SK-N-SH treated with all-trans-retinoic acid at 6 μM for 48 hours (cell line): ENCODE measurements at regions not wholly inside any gene's neighbourhood (a gene's known extent, or its start where the extent isn't known, plus 50 kb on each side); places are given as distances from the start of the nearest gene placed in this dataset.

ENCODE experiments used
- ATAC-seq: fragments of 200-7000 bp; cut with Tn5 transposase; 3 replicates; pipeline ENCODE4 v1.9.1; 2020; ENCODE audit warnings: mild to moderate bottlenecking, moderate library complexity
- CSDC2 ChIP-seq: fragments of 250-450 bp; sonication (Bioruptor Pico); IDR thresholded peaks from 2 replicates; pipeline ENCODE4 v1.5.0; 2020; ENCODE audit warnings: mild to moderate bottlenecking, moderate library complexity
- GLIS3 ChIP-seq: fragments of 250-450 bp; sonication (Bioruptor Pico); IDR thresholded peaks from 2 replicates; pipeline ENCODE4 v1.5.0; 2020; ENCODE audit warnings: mild to moderate bottlenecking, moderate library complexity
- ISL1 ChIP-seq: fragments of 250-450 bp; sonication (Bioruptor Pico); IDR thresholded peaks from 2 replicates; pipeline ENCODE4 v2.1.2; 2022; ENCODE audit warnings: mild to moderate bottlenecking, moderate library complexity
- OSR1 ChIP-seq: fragments of 250-450 bp; sonication (Bioruptor Pico); IDR thresholded peaks from 2 replicates; pipeline ENCODE4 v1.8.0; 2022; ENCODE audit warnings: moderate library complexity, mild to moderate bottlenecking, inconsistent platforms
- PPARA ChIP-seq: fragments of 250-450 bp; sonication (Bioruptor Pico); IDR thresholded peaks from 2 replicates; pipeline ENCODE4 v1.5.0; 2020; ENCODE audit warnings: mild to moderate bottlenecking, borderline replicate concordance
- RARB ChIP-seq: fragments of 250-450 bp; sonication (Bioruptor Pico); IDR thresholded peaks from 2 replicates; pipeline ENCODE4 v1.8.0; 2021; ENCODE audit warnings: mild to moderate bottlenecking, moderate library complexity
- SNAI2 ChIP-seq: fragments of 250-450 bp; sonication (Bioruptor Pico); IDR thresholded peaks from 2 replicates; pipeline ENCODE4 v1.5.0; 2020; ENCODE audit warnings: mild to moderate bottlenecking, moderate library complexity
- TOX ChIP-seq: fragments of 250-450 bp; sonication (Bioruptor Pico); IDR thresholded peaks from 2 replicates; pipeline ENCODE4 v1.8.0; 2021; ENCODE audit warnings: mild to moderate bottlenecking, moderate library complexity, borderline replicate concordance
- ZC3H10 ChIP-seq: fragments of 250-450 bp; sonication (Bioruptor Pico); IDR thresholded peaks from 2 replicates; pipeline ENCODE4 v1.5.1; 2021; ENCODE audit warnings: mild to moderate bottlenecking, moderate library complexity
- ZFP3 ChIP-seq: fragments of 250-450 bp; sonication (Bioruptor Pico); IDR thresholded peaks from 2 replicates; pipeline ENCODE4 v1.5.0; 2020; ENCODE audit warnings: mild to moderate bottlenecking, moderate library complexity
- ZFP30 ChIP-seq: fragments of 450-650 bp; formaldehyde crosslinking; IDR thresholded peaks from 2 replicates; pipeline ENCODE4 v1.5.0; 2022; ENCODE audit warnings: mild to moderate bottlenecking, moderate library complexity
- ZNF8 ChIP-seq: fragments of 450-650 bp; formaldehyde crosslinking; IDR thresholded peaks from 2 replicates; pipeline ENCODE4 v1.5.0; 2020; ENCODE audit warnings: mild to moderate bottlenecking, moderate library complexity
- TF ChIP-seq, protein P1 (sequence below): fragments of 250-450 bp; sonication (Bioruptor Pico); IDR thresholded peaks from 2 replicates; pipeline ENCODE4 v1.5.1; 2020; ENCODE audit warnings: low read depth, mild to moderate bottlenecking, moderate library complexity
- TF ChIP-seq, protein P2 (sequence below): fragments of 250-450 bp; sonication (Bioruptor Pico); IDR thresholded peaks from 2 replicates; pipeline ENCODE4 v1.5.1; 2021; ENCODE audit warnings: mild to moderate bottlenecking, moderate library complexity
- TF ChIP-seq, protein P3 (sequence below): fragments of 250-450 bp; sonication (Bioruptor Pico); IDR thresholded peaks from 2 replicates; pipeline ENCODE4 v1.8.0; 2021; ENCODE audit warnings: low read depth, mild to moderate bottlenecking, moderate library complexity, borderline replicate concordance
- TF ChIP-seq, protein P4 (sequence below): fragments of 250-450 bp; sonication (Bioruptor Pico); IDR thresholded peaks from 2 replicates; pipeline ENCODE4 v1.8.0; 2020; ENCODE audit warnings: mild to moderate bottlenecking, moderate library complexity, borderline replicate concordance
- TF ChIP-seq, protein P5 (sequence below): fragments of 250-450 bp; sonication (Bioruptor Pico); IDR thresholded peaks from 2 replicates; pipeline ENCODE4 v1.5.0; 2020; ENCODE audit warnings: mild to moderate bottlenecking, moderate library complexity

DNA sequence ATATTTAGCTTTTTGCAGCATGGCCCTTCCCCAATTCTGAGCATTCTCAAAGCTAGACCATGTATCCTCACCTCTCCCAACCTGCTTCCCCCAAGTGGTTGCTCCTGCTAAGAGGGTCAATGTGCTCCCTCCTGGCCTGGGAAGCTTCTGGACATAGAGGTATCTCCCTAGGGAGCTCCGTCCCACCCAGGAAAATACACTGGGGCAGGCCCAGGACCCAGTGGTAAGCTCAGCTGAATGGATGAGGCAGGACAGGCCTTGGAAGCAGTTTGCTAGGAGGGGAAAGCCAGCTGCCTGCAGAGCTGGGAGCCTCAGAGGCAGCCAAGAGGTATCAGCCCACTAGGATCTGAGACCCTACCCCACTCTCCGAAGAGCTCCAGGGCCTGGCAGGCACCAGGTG, 1721.6 kb downstream of the TP53TG3F start:
- ATAC-seq, result no peak

DNA sequence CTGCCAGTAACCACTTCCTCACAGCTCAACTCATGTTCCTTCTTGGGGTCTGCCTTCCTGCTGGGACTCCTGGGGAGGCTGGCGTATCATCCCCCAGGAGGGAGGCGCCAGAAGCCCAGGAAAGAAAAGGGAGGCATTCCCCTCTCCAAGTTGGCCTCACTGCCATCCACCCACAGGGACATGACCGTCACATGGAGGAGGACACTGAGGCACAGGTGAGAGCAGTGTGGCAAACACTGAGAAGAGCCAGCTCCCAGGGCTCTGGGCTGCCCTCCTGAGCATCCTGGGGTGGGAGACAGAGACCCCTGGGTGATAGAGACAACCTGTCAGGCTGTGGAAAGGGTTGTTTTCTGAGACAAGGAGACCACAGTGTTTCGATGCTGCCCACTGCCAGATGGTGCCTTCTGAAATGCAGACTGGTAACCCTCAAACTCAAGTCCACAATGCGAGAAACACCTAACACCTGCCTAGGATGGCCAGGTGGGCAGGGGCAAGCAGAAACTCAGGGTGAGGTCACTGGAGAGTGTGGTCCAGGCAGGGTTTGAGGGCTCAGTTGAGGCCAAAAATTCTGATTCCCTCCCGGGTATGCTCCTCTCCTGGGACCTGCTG, 1722.1 kb downstream of the TP53TG3F start:
- ATAC-seq, result no peak
- TF ChIP-seq ZC3H10 (CRISPR knock-in tag), result no peak
- TF ChIP-seq, protein P1, sequence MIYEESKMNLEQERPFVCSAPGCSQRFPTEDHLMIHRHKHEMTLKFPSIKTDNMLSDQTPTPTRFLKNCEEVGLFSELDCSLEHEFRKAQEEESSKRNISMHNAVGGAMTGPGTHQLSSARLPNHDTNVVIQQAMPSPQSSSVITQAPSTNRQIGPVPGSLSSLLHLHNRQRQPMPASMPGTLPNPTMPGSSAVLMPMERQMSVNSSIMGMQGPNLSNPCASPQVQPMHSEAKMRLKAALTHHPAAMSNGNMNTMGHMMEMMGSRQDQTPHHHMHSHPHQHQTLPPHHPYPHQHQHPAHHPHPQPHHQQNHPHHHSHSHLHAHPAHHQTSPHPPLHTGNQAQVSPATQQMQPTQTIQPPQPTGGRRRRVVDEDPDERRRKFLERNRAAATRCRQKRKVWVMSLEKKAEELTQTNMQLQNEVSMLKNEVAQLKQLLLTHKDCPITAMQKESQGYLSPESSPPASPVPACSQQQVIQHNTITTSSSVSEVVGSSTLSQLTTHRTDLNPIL (CRISPR knock-in tag), result no peak
- TF ChIP-seq, protein P2, sequence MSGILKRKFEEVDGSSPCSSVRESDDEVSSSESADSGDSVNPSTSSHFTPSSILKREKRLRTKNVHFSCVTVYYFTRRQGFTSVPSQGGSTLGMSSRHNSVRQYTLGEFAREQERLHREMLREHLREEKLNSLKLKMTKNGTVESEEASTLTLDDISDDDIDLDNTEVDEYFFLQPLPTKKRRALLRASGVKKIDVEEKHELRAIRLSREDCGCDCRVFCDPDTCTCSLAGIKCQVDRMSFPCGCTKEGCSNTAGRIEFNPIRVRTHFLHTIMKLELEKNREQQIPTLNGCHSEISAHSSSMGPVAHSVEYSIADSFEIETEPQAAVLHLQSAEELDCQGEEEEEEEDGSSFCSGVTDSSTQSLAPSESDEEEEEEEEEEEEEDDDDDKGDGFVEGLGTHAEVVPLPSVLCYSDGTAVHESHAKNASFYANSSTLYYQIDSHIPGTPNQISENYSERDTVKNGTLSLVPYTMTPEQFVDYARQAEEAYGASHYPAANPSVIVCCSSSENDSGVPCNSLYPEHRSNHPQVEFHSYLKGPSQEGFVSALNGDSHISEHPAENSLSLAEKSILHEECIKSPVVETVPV, result no peak
- no peak for TF ChIP-seq ISL1 (CRISPR knock-in tag)
- no peak for TF ChIP-seq OSR1 (CRISPR knock-in tag)
- no peak for TF ChIP-seq SNAI2 (CRISPR knock-in tag)
- no peak for TF ChIP-seq ZFP30 (CRISPR knock-in tag)
- TF ChIP-seq ZFP3, result no peak
- TF ChIP-seq ZNF8 (CRISPR knock-in tag), result no peak
- TF ChIP-seq RARB (CRISPR knock-in tag), result no peak
- TF ChIP-seq, protein P3, sequence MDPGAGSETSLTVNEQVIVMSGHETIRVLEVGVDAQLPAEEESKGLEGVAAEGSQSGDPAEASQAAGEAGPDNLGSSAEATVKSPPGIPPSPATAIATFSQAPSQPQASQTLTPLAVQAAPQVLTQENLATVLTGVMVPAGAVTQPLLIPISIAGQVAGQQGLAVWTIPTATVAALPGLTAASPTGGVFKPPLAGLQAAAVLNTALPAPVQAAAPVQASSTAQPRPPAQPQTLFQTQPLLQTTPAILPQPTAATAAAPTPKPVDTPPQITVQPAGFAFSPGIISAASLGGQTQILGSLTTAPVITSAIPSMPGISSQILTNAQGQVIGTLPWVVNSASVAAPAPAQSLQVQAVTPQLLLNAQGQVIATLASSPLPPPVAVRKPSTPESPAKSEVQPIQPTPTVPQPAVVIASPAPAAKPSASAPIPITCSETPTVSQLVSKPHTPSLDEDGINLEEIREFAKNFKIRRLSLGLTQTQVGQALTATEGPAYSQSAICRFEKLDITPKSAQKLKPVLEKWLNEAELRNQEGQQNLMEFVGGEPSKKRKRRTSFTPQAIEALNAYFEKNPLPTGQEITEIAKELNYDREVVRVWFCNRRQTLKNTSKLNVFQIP, result no peak
- TF ChIP-seq TOX (CRISPR knock-in tag), result no peak
- TF ChIP-seq, protein P4, sequence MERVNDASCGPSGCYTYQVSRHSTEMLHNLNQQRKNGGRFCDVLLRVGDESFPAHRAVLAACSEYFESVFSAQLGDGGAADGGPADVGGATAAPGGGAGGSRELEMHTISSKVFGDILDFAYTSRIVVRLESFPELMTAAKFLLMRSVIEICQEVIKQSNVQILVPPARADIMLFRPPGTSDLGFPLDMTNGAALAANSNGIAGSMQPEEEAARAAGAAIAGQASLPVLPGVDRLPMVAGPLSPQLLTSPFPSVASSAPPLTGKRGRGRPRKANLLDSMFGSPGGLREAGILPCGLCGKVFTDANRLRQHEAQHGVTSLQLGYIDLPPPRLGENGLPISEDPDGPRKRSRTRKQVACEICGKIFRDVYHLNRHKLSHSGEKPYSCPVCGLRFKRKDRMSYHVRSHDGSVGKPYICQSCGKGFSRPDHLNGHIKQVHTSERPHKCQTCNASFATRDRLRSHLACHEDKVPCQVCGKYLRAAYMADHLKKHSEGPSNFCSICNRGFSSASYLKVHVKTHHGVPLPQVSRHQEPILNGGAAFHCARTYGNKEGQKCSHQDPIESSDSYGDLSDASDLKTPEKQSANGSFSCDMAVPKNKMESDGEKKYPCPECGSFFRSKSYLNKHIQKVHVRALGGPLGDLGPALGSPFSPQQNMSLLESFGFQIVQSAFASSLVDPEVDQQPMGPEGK (CRISPR knock-in tag), result no peak
- TF ChIP-seq CSDC2 (CRISPR knock-in tag), result no peak
- no peak for TF ChIP-seq GLIS3

More for the DNA sequence above, 1721.6 kb downstream of the TP53TG3F start:
- TF ChIP-seq, protein P5, sequence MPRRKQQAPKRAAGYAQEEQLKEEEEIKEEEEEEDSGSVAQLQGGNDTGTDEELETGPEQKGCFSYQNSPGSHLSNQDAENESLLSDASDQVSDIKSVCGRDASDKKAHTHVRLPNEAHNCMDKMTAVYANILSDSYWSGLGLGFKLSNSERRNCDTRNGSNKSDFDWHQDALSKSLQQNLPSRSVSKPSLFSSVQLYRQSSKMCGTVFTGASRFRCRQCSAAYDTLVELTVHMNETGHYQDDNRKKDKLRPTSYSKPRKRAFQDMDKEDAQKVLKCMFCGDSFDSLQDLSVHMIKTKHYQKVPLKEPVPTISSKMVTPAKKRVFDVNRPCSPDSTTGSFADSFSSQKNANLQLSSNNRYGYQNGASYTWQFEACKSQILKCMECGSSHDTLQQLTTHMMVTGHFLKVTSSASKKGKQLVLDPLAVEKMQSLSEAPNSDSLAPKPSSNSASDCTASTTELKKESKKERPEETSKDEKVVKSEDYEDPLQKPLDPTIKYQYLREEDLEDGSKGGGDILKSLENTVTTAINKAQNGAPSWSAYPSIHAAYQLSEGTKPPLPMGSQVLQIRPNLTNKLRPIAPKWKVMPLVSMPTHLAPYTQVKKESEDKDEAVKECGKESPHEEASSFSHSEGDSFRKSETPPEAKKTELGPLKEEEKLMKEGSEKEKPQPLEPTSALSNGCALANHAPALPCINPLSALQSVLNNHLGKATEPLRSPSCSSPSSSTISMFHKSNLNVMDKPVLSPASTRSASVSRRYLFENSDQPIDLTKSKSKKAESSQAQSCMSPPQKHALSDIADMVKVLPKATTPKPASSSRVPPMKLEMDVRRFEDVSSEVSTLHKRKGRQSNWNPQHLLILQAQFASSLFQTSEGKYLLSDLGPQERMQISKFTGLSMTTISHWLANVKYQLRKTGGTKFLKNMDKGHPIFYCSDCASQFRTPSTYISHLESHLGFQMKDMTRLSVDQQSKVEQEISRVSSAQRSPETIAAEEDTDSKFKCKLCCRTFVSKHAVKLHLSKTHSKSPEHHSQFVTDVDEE, result no peak
- TF ChIP-seq RARB (CRISPR knock-in tag) (no peak), CSDC2 (CRISPR knock-in tag) (no peak), ZFP3 (no peak), GLIS3 (no peak), ZNF8 (CRISPR knock-in tag) (no peak), OSR1 (CRISPR knock-in tag) (no peak), TOX (CRISPR knock-in tag) (no peak), PPARA (no peak)
- TF ChIP-seq, protein P4 (CRISPR knock-in tag), result no peak
- TF ChIP-seq, protein P1 (CRISPR knock-in tag), result no peak
- TF ChIP-seq, protein P3, result no peak
